Activated T-helper 9 cell treated with anti-CD3 and anti-CD28 coated beads, Interleukin-2, amount 50 U/mL, for 16 hours (primary cell): ENCODE measurements at regions not wholly inside any gene's neighbourhood (a gene's known extent, or its start where the extent isn't known, plus 50 kb on each side); places are given as distances from the start of the nearest gene placed in this dataset.

Experiments used
- DNase-seq: peaks from one replicate; pipeline ENCODE4 v3.0.0-alpha.2; 2020; ENCODE audit warnings: low read depth

- DNase-seq: no peak
Measured at GRCh38 chr12:41981758-41982157, 162.9 kb downstream of the GXYLT1 start.

DNA sequence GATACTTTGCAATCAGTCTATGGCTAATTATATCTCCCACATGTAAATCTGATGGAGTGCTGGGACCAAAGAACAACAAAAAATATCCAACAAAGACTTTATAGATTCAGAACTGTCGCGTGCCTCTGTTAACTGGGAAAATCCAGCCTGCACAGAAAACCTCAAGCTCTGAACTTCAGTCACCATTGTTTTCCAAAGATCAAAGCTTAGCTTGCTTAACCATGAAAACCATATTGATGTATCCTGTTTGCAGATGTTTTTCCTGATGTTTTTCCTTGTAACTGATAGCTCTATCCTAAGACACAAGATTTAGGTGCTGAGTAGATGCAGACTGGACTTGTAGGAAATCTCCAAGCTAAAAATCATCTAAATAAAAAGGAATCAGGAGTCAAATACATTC is 163.7 kb downstream of the GXYLT1 start:
- DNase-seq: no peak

DNA sequence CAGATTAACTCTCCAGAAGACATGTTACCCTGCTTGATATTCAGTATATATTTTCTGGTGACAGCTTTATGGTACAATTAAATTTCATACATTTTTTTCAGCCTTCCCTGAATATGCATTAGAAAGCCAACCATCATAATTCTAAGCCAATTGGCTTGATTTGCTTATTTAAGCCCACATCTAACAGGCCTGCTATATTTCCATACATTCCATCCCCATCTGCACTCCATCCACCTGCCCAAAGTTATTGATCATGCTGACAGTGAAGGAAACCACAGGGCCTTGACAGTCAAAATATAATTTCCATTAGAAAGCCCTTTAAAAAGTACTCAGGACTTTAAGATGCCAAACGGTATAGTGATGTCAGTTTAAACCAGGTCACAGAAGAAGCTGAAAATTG is 164.3 kb downstream of the GXYLT1 start:
- no peak for DNase-seq

DNA sequence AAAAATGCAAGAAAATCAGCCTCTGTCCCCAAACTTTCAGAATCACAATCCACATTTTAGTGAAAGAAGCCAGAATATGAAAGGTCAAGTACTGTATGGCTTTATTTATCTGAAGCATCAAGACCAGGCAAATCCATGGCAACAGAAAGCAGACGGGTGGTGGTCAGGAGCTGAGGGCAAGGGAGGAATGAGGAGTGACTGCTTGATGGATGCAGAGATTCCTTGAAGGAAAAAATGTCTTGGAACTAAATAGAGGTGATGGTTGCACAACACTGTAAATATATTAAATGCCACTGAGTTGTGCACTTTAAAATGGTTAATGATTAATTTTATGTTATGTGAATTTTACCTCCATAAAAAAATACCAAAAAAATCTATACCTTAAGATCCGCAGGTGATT is 165.1 kb downstream of the GXYLT1 start:
- no peak for DNase-seq

DNA sequence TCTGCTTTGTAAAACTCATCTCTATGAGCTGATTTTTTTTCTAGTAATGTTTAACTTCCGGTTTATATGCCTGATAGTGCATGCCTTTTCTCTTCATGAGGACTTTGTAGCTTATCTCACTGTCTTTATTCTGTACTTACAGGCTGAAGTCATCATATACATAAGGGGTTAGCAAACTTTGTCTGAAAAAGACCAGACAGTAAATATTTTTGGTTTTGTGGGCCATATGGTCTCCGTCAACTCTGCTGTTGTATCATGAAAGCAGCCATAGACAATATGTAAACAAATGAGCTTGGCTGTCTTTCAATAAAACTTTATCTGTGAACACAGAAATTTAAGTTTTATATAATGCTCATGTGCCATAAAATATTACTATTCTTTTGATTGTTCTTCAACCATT is 172.1 kb downstream of the GXYLT1 start:
- DNase-seq: no peak

DNA sequence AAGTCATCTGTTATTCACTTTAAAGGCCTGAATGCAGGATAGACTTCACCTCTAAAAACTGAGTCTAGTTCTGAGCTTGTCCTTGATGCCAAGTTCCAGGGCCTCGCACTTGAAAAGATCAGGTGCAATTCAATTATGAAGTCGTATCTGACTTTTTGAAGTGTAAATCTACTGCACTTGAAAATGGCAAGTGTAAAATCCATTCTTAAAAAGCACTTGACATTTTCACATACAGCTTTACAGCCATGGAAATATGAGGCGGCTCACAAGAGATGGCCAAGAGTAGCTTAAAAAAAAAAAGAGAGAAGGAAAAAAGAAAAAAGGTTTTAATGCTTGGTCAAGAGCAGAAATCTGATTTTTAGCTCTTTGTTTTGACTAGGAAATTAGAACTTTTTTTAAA is 172.5 kb downstream of the GXYLT1 start:
- no peak for DNase-seq

GRCh38 chr12:41970744-41971143 is 173.9 kb downstream of the GXYLT1 start:
- no peak for DNase-seq

GRCh38 chr12:41968599-41968998 is 176.1 kb downstream of the GXYLT1 start:
- DNase-seq: no peak

DNA sequence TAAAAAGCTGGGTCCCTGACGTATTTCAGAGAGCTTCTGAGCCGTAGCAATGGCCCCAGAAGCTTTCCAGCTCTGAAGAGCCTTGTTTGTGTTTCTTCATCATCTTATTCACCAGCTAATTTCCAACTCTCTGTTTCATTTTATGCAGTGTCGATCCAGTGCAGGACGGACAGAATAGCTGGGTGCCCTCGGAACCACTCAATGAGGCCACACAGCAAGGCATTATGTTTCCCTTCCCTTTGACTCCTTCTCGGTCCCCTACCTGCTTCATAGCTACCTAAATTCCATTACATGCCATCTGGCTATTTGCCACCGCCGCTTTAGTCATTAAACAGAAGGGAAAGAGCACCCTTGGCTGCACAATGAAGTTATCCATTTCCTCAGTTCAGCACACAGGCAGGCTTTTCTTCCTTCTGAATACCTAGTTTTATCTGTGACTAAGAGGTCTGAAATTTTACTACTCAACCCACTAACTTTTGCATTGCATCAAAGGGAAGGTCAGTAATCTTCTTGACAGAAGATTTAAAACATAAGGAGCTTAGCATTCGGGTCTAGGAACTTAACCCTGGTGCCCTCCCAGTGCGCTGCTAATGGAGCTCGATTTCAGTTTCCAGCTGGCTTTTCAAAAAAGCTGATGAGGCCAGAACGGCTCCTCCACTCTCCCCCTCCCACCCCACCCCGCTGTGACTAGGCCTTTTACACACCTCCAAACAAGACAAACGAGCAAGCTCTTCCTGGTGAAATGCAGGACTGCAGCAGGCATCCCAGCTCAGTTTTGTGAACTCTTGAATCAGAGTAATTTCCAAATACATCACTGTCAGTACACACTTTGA is 176.8 kb downstream of the GXYLT1 start:
- no peak for DNase-seq

- DNase-seq: no peak
Measured at GRCh38 chr12:41966916-41967315, 177.8 kb downstream of the GXYLT1 start.

GRCh38 chr12:41966001-41966400 is 178.7 kb downstream of the GXYLT1 start:
- DNase-seq: no peak

DNA sequence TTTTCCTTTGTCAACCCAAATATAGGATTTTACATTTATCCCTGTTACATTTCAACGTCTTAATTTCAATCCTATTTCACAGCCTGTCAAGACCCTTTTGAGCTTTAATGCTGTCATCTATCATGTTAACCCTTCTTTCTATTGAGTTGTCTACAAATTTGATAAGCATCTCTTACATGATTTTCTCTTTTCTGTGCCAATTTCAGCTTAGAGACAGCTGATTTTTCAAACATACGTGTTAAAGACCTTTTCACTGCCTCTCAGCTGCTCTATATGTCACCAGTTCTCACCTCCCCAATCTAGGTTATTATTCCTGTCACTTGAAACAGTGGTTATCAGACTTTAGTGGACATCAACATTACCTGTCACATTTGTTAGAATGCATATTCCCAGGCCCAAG is 181.3 kb downstream of the GXYLT1 start:
- no peak for DNase-seq

- DNase-seq: no peak
Measured at GRCh38 chr12:41962171-41962572, 182.5 kb downstream of the GXYLT1 start.

GRCh38 chr12:41959271-41959670 is 185.4 kb downstream of the GXYLT1 start:
- no peak for DNase-seq

- no peak for DNase-seq
Measured at GRCh38 chr12:41956353-41956752, 188.3 kb downstream of the GXYLT1 start.

GRCh38 chr12:41950455-41950854 is 194.2 kb downstream of the GXYLT1 start:
- no peak for DNase-seq

- DNase-seq: no peak
Measured at GRCh38 chr12:41946106-41946505, 198.6 kb downstream of the GXYLT1 start.

GRCh38 chr12:41944216-41944615 is 200.5 kb downstream of the GXYLT1 start:
- DNase-seq: no peak

GRCh38 chr12:41943671-41944070 is 201.0 kb downstream of the GXYLT1 start:
- DNase-seq: no peak

GRCh38 chr12:41942354-41942753 is 202.3 kb downstream of the GXYLT1 start:
- no peak for DNase-seq

DNA sequence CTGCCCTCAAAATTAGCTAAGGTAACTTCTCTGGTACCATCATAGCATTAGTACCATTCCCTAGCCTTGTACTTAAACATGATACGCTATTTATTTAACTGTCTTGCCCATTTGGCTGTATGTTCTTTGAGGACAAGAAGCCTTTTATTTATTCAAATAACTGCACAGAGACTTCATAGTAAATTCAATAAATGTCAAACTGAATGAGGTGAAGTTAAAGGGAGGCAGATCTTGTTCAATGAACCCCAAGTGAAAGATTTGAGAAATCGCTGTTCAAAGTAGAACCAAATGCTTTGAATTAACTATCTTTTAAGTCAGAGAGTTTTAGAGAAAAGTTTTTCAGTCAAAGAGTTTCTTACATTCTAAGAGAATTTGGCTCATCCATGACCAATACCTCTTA is 203.6 kb downstream of the GXYLT1 start:
- no peak for DNase-seq

DNA sequence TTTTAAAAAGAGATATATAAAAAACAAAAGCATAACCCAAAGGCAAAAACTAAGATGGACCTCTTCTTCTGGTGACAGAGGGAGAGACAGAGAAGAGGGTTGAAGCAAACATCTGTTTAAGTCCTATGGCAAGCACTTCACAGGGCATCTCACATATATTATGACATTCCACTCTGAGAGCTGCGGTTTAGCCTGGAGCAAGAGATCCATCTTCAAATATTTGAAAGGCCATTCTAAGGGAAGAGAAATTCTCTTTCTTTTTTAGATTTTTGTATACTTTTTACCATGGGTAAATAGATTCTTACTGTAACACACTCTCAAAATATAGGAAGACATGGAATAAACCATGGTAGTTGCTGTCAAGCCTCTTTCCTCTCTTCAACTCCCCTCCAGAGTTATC is 204.1 kb downstream of the GXYLT1 start:
- no peak for DNase-seq

DNA sequence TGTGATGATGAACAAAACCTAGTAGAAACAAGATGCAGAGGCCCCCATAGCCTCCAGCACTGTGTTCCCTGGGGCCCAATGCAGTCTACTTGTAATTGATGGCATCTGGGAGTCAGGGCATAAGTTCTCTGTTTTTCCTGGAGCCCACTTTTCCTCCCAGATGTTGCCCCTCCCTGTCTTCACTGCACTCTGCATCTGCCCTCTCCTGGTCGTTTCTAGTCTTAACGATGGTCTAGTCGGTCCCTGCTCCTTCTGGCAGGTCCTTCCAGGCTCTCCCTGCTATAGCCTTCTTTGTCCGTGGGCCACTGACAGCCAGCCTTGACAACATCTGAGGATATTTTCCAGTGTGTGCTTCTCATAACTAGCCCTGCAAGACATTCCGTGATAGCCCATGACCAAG is 208.3 kb downstream of the GXYLT1 start:
- DNase-seq: no peak

DNA sequence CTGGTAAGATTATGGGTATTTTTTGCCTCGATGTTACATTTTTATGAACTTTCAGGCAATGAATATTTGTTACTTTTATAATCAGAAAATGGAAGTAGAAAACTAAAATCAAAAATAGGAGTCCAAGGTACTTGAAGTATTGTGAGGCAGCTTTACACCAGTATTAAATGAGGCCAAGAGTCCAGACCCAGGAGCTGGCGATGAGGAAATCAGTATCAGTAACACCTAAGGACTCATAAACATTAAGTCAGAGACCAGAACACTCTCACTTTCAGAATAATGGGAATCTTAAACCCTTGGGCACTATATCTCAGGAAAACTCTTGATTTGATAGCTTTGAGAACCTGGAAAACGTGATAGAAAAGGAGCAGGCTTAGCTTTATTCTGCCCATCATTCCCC is 208.8 kb downstream of the GXYLT1 start:
- no peak for DNase-seq
